Ovary (tissue), 3 donors: ENCODE measurements at regions not wholly inside any gene's neighbourhood (a gene's known extent, or its start where the extent isn't known, plus 50 kb on each side); places are given as distances from the start of the nearest gene placed in this dataset.

Experiments used
- POLR2A ChIP-seq: fragments of 450-650 bp; IDR thresholded peaks from one replicate; pipeline ENCODE4 v1.6.1; 2017; ENCODE audit warnings: antibody characterized with exemption, mild to moderate bottlenecking, moderate library complexity
- TF ChIP-seq, protein P1 (sequence below), 3 donors: fragments of 450-650 bp in 2 of 3; fragments of 200-600 bp in 1 of 3; IDR thresholded peaks; one replicate each; pipeline versions ENCODE4 v1.5.1 to v1.8.0; 2016 to 2022; ENCODE audit warnings: antibody characterized with exemption in 3 of 3, mild to moderate bottlenecking in 1 of 3
- donor health status: DM: no; HTN: no; CAD: no.

DNA sequence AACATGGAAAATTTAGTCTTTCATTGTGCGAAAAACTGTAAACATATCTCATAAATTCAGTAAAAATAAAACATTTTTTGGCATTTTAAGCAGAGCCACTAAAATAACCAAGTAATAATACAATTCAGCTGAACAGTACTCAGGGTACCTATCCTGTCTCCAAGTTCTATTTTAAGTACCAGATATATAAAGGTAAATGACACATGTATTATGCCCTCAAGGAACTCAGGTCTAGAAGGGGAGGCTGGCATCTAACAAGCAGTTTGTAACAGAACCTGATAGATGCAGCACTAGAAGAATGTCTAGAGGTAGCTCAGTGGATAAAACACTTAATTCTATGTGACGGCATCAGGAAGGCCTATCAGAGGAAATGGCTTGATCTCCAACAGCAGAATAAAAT is 112.2 kb downstream of the CRPPA start:
- TF ChIP-seq, protein P1, sequence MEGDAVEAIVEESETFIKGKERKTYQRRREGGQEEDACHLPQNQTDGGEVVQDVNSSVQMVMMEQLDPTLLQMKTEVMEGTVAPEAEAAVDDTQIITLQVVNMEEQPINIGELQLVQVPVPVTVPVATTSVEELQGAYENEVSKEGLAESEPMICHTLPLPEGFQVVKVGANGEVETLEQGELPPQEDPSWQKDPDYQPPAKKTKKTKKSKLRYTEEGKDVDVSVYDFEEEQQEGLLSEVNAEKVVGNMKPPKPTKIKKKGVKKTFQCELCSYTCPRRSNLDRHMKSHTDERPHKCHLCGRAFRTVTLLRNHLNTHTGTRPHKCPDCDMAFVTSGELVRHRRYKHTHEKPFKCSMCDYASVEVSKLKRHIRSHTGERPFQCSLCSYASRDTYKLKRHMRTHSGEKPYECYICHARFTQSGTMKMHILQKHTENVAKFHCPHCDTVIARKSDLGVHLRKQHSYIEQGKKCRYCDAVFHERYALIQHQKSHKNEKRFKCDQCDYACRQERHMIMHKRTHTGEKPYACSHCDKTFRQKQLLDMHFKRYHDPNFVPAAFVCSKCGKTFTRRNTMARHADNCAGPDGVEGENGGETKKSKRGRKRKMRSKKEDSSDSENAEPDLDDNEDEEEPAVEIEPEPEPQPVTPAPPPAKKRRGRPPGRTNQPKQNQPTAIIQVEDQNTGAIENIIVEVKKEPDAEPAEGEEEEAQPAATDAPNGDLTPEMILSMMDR (IDR thresholded peaks at IDR 0.05) = no peak
- TF ChIP-seq POLR2A = no peak
